IMR-90 (cell line): ENCODE measurements at regions not wholly inside any gene's neighbourhood (a gene's known extent, or its start where the extent isn't known, plus 50 kb on each side); places are given as distances from the start of the nearest gene placed in this dataset.

Source experiments
- ATAC-seq: fragments of 200-7000 bp; cut with Tn5 transposase; 2 replicates; pipeline ENCODE4 v1.9.1; 2020; ENCODE audit warnings: low read depth, mild to moderate bottlenecking, moderate library complexity
- BruUV-seq: library from RNA; stranded (reverse); fragments of 400-500 nt; replicated peaks from 2 replicates; lab custom pipeline; 2021; lab: Mats Ljungman, UMichigan
- CTCF ChIA-PET: fragments of 300-600 bp; formaldehyde crosslinking; extraction: SDS; loops from one replicate; lab custom pipeline; 2021; ENCODE audit warnings: antibody characterized with exemption; lab: Yijun Ruan, JAX
- POLR2A ChIA-PET: fragments of 300-600 bp; sonication (Branson Sonifier 250); formaldehyde crosslinking; loops from one replicate; lab custom pipeline; 2022; ENCODE audit warnings: antibody characterized with exemption; ENCODE audit not compliant: unreplicated experiment; lab: Charles Lee
- DNase-seq: peaks from one replicate; pipeline ENCODE4 v3.0.0; 2013
- H2AFZ ChIP-seq: replicated peaks from 2 replicates; pipeline ENCODE3; 2013; ENCODE audit warnings: low read length, mild to moderate bottlenecking; ENCODE audit not compliant: poor library complexity
- H2AK5ac ChIP-seq: 2 replicates; pipeline ENCODE4 v1.6.1; 2013; ENCODE audit warnings: low read depth, low read length, inconsistent platforms
- H2AK9ac ChIP-seq: replicated peaks from 2 replicates; pipeline ENCODE3; 2013; ENCODE audit warnings: mild to moderate bottlenecking, low read depth, low read length, moderate library complexity; ENCODE audit not compliant: poor library complexity
- H2BK120ac ChIP-seq: 2 replicates; pipeline ENCODE4 v1.6.1; 2013; ENCODE audit warnings: low read depth, low read length, inconsistent platforms
- H2BK15ac ChIP-seq: 3 replicates; pipeline ENCODE4 v1.6.1; 2013; ENCODE audit warnings: low read depth, low read length, inconsistent platforms
- H2BK20ac ChIP-seq: 2 replicates; pipeline ENCODE4 v1.6.1; 2013; ENCODE audit warnings: low read depth, mild to moderate bottlenecking, inconsistent platforms, low read length, moderate library complexity
- H2BK5ac ChIP-seq: 2 replicates; pipeline ENCODE4 v1.6.1; 2013; ENCODE audit warnings: mild to moderate bottlenecking, low read depth, low read length, inconsistent platforms; ENCODE audit not compliant: poor library complexity, severe bottlenecking
- H3K14ac ChIP-seq: replicated peaks from 2 replicates; pipeline ENCODE4 v1.6.1; 2013; ENCODE audit warnings: low read depth, low read length, inconsistent platforms
- H3K18ac ChIP-seq: 2 replicates; pipeline ENCODE4 v1.6.1; 2013; ENCODE audit warnings: low read depth, low read length, control low read depth
- H3K23ac ChIP-seq: 2 replicates; pipeline ENCODE4 v1.6.1; 2013; ENCODE audit warnings: low read depth, low read length, inconsistent platforms
- H3K27ac ChIP-seq: 2 replicates; pipeline ENCODE4 v1.5.1; 2013; ENCODE audit warnings: mild to moderate bottlenecking, control low read depth, low read length; ENCODE audit not compliant: insufficient read depth
- H3K27me3 ChIP-seq: 2 replicates; pipeline ENCODE4 v1.6.1; 2013; ENCODE audit warnings: low read length; ENCODE audit not compliant: control insufficient read depth, insufficient read depth
- H3K36me3 ChIP-seq: 2 replicates; pipeline ENCODE4 v1.6.1; 2013; ENCODE audit warnings: low read length, mixed read lengths; ENCODE audit not compliant: control insufficient read depth, insufficient read depth
- H3K4ac ChIP-seq: 2 replicates; pipeline ENCODE4 v1.6.1; 2013; ENCODE audit warnings: low read depth, low read length, inconsistent platforms
- H3K4me1 ChIP-seq: 2 replicates; pipeline ENCODE4 v1.6.1; 2013; ENCODE audit warnings: low read length, mixed read lengths; ENCODE audit not compliant: control insufficient read depth, insufficient read depth
- H3K4me2 ChIP-seq: 2 replicates; pipeline ENCODE4 v1.6.1; 2013; ENCODE audit warnings: low read depth, mild to moderate bottlenecking, control low read depth, low read length, moderate library complexity
- H3K4me3 ChIP-seq: 2 replicates; pipeline ENCODE4 v1.5.1; 2013; ENCODE audit warnings: low read depth, mild to moderate bottlenecking, control low read depth, low read length, moderate library complexity; ENCODE audit not compliant: insufficient read depth
- H3K56ac ChIP-seq: 2 replicates; pipeline ENCODE4 v1.6.1; 2013; ENCODE audit warnings: low read length, inconsistent platforms; ENCODE audit not compliant: insufficient read depth; ENCODE audit errors: extremely low read depth
- H3K79me1 ChIP-seq, 2 experiments: 2 replicates each; pipeline ENCODE4 v1.6.1; 2013; ENCODE audit warnings: low read length in 2 of 2, inconsistent platforms in 1 of 2, low read depth in 1 of 2
- H3K9ac ChIP-seq: 2 replicates; pipeline ENCODE4 v1.6.1; 2013; ENCODE audit warnings: low read depth, low read length, control low read depth
- H3K9me1 ChIP-seq: 2 replicates; pipeline ENCODE4 v1.6.1; 2013; ENCODE audit warnings: low read length, inconsistent platforms; ENCODE audit not compliant: insufficient read depth
- H3K9me3 ChIP-seq: 2 replicates; pipeline ENCODE4 v1.6.1; 2013; ENCODE audit warnings: low read length; ENCODE audit not compliant: control insufficient read depth, insufficient read depth
- H4K20me1 ChIP-seq: 2 replicates; pipeline ENCODE4 v1.6.1; 2013; ENCODE audit warnings: low read length, inconsistent platforms; ENCODE audit not compliant: insufficient read depth
- H4K5ac ChIP-seq: 2 replicates; pipeline ENCODE4 v1.6.1; 2013; ENCODE audit warnings: mild to moderate bottlenecking, low read depth, low read length, control low read depth
- H4K8ac ChIP-seq, 2 experiments: 2 replicates each; pipeline ENCODE4 v1.6.1; 2013; ENCODE audit warnings: low read depth in 2 of 2, low read length in 2 of 2, control low read depth in 1 of 2, inconsistent platforms in 1 of 2
- H4K91ac ChIP-seq: 2 replicates; pipeline ENCODE4 v1.6.1; 2013; ENCODE audit warnings: low read depth, low read length, inconsistent platforms; ENCODE audit not compliant: insufficient read depth
- BHLHE40 ChIP-seq: fragments of 150-350 bp; IDR thresholded peaks from 2 replicates; pipeline ENCODE4 v1.6.1; 2016; ENCODE audit warnings: mild to moderate bottlenecking, low read depth, low read length
- CHD1 ChIP-seq: IDR thresholded peaks from 2 replicates; pipeline ENCODE4 v1.6.1; 2012; ENCODE audit warnings: low read depth, low read length, improper control_type of control experiment
- ELK1 ChIP-seq: fragments of 150-350 bp; IDR thresholded peaks from 2 replicates; pipeline ENCODE4 v1.6.1; 2016; ENCODE audit warnings: low read depth, mild to moderate bottlenecking, low read length, moderate library complexity, borderline replicate concordance
- MAFK ChIP-seq: IDR thresholded peaks from 2 replicates; pipeline ENCODE4 v1.6.1; 2012; ENCODE audit warnings: low read depth, low read length, improper control_type of control experiment
- MAZ ChIP-seq: IDR thresholded peaks from 2 replicates; pipeline ENCODE4 v1.6.1; 2012; ENCODE audit warnings: low read depth, mild to moderate bottlenecking, low read length, improper control_type of control experiment, moderate library complexity, borderline replicate concordance
- RFX5 ChIP-seq: IDR thresholded peaks from 2 replicates; pipeline ENCODE4 v1.8.0; 2012; ENCODE audit warnings: low read depth, mild to moderate bottlenecking, low read length, moderate library complexity
- WGBS, 2 experiments: methylation state at CpG; one replicate each; pipeline versions ENCODE4 v1.1.5 to v1.1.7; 2013; ENCODE audit warnings: missing lambda C conversion rate in 2 of 2; ENCODE audit not compliant: insufficient read length in 1 of 2; ENCODE audit errors: extremely low coverage in 2 of 2; 5-methylcytosine and 5-hydroxymethylcytosine counted together
- dilution Hi-C: fragments of 300-500 bp; cut with HindIII; formaldehyde crosslinking; loops from one replicate; pipeline ENCODE4 v1.14.3; 2018; ENCODE audit warnings: low sequenced_read_pairs; ENCODE audit not compliant: unreplicated experiment
- in situ Hi-C: fragments of 300-500 bp; cut with MboI; formaldehyde crosslinking; loops from 3 replicates; pipeline ENCODE4 v1.14.3; 2019; ENCODE audit warnings: low sequenced_read_pairs, inconsistent platforms, mixed read lengths
- intact Hi-C: fragments of 100-400 bp; cut with micrococcal nuclease; formaldehyde crosslinking; loops from 2 replicates; pipeline ENCODE4 v1.10.0; 2022
- TF ChIP-seq, protein P1 (sequence below): conservative IDR thresholded peaks from 2 replicates; pipeline ENCODE4 v1.5.1; 2012; ENCODE audit warnings: mild to moderate bottlenecking, low read depth, low read length, improper control_type of control experiment

DNA sequence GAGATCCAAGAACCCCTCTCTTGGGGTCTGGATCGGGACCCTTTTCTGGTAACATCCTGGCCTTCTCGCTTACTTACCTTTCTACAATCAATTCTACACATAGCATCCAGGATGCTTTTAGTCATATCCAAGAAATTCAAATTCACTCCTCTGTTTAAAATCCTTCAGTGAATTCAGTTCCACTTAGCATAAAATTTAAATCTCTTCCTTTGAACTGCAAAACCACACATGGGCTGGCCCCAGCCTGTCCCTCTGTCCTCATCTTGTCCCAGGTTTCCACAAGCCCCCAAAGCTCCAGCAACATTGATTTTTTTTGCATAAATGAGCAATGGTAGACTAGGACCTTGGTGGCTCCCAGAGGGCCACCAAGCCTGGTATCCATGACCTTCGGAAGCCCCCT, 96.4 kb upstream of the C16orf82 start:
- no peak overlapping the region for H2BK15ac ChIP-seq
- no peak overlapping the region for H4K5ac ChIP-seq
- no peak overlapping the region for H3K4ac ChIP-seq
- H3K36me3 ChIP-seq: no peaks in the 10 kb centered on the region
- no peak overlapping the region for H3K9ac ChIP-seq
- H3K9me3 ChIP-seq: no peaks in the 10 kb centered on the region
- no peaks in the 10 kb centered on the region for H3K9me1 ChIP-seq
- 100% methylated on average over 2 of the region's 3 CpGs; no CpG with 5 or more reads in 1 of the 2 experiments for WGBS, 2 experiments
- H3K4me1 ChIP-seq: no peaks in the 10 kb centered on the region
- H3K14ac ChIP-seq: no peak overlapping the region
- no peak overlapping the region for H2BK5ac ChIP-seq
- dilution Hi-C loops (no loop called here), intact Hi-C loops (no loop called here), in situ Hi-C loops (no loop called here)
- H3K18ac ChIP-seq: no peak overlapping the region
- H2AK9ac ChIP-seq: no peak overlapping the region
- no peaks in the 10 kb centered on the region for H3K27me3 ChIP-seq
- ChIA-PET POLR2A (no interaction called here), CTCF (no interaction called here)
- H4K91ac ChIP-seq: no peak overlapping the region
- no peak overlapping the region for H3K56ac ChIP-seq
- no peaks in the 10 kb centered on the region for H4K20me1 ChIP-seq
- H2BK120ac ChIP-seq: no peak overlapping the region
- H2AK5ac ChIP-seq: no peak overlapping the region
- DNase-seq (no peak), ATAC-seq (no peak)
- no peaks in the 10 kb centered on the region for H3K79me1 ChIP-seq
- no peak overlapping the region for H3K4me2 ChIP-seq
- no peak overlapping the region for H3K23ac ChIP-seq
- H2AFZ ChIP-seq: no peak overlapping the region
- TF ChIP-seq RFX5 (no peak), CHD1 (no peak), MAFK (no peak), BHLHE40 (no peak), MAZ (no peak), ELK1 (no peak)
- TF ChIP-seq, protein P1, sequence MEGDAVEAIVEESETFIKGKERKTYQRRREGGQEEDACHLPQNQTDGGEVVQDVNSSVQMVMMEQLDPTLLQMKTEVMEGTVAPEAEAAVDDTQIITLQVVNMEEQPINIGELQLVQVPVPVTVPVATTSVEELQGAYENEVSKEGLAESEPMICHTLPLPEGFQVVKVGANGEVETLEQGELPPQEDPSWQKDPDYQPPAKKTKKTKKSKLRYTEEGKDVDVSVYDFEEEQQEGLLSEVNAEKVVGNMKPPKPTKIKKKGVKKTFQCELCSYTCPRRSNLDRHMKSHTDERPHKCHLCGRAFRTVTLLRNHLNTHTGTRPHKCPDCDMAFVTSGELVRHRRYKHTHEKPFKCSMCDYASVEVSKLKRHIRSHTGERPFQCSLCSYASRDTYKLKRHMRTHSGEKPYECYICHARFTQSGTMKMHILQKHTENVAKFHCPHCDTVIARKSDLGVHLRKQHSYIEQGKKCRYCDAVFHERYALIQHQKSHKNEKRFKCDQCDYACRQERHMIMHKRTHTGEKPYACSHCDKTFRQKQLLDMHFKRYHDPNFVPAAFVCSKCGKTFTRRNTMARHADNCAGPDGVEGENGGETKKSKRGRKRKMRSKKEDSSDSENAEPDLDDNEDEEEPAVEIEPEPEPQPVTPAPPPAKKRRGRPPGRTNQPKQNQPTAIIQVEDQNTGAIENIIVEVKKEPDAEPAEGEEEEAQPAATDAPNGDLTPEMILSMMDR: no peak
- H3K27ac ChIP-seq: no peak overlapping the region
- H3K4me3 ChIP-seq: no peak overlapping the region
- no peak overlapping the region for H2BK20ac ChIP-seq
- no peak overlapping the region for H4K8ac ChIP-seq
- no TSS peak for BruUV-seq
